GM21723 (cell line): ENCODE measurements at regions not wholly inside any gene's neighbourhood (a gene's known extent, or its start where the extent isn't known, plus 50 kb on each side); places are given as distances from the start of the nearest gene placed in this dataset.

Experiments used
- ATAC-seq: cut with Tn5 transposase; IDR thresholded peaks from one replicate; pipeline ENCODE4 v1.9.1; 2021; ENCODE audit warnings: mild to moderate bottlenecking, moderate library complexity; ENCODE audit not compliant: unreplicated experiment

GRCh38 chr4:156596706-156597329, 374.8 kb downstream of the PDGFC start:
- ATAC-seq = no peak

- ATAC-seq = no peak
Observed at GRCh38 chr4:156596026-156596425, 375.6 kb downstream of the PDGFC start.

DNA sequence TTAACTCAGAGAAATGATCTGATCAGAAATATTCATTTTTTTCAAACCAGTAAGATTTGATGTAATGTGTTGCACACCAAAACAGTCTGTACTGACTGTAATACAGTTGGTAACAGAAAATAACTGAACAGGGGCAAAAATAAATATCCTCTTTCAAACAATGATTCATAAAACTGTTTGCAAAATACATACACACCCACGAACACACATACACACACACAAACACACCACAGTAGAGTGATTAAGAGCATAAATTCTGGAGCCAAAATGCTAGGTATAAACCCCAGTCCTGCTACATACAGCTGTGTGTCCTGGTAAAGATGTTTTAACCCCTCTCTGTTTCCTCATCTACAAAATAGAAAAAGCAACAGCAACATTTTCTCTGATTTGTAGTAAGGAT, 376.6 kb downstream of the PDGFC start:
- ATAC-seq = no peak

DNA sequence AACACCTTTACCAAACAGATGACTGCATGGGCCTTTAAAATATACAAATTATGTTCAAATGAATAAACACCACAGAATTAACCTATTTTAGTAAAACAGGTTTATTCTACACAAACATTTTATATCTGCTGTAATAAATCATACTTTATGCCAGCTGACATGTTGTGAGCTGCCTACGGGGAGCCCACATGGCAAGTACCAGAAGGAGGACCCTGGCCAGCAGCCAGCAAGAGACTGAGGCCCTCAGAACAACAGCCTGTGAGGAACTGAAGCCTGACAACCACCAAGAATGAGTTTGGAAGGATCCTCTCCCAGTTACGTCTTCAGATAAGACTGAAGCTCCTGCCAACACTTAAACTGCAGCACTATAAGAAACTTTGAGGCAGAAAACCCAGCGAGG, 377.0 kb downstream of the PDGFC start:
- ATAC-seq = no peak

DNA sequence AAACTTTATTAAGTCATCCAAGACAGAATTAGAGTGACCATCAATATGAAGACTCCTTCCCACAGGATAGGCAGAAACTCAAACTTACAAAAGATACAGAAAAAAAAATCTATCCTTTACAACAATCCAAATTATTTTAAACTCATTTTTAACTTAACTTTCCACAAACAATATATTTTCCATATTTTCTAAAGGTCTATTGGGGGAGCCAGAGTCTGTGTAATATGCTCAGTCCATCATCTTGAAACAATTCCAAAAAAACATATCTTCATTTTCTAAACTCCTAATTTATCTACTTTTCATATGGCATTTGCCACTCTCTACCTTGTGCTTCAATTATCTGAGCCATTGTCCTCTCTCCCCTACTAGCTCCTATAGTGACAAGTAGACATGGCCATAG, 378.1 kb downstream of the PDGFC start:
- no peak for ATAC-seq

GRCh38 chr4:156591679-156592078, 379.9 kb downstream of the PDGFC start:
- no peak for ATAC-seq

- ATAC-seq = no peak
Observed at GRCh38 chr4:156584100-156584499, 387.5 kb downstream of the PDGFC start.

GRCh38 chr4:156583265-156583664, 388.3 kb downstream of the PDGFC start:
- no peak for ATAC-seq

- ATAC-seq = no peak
Observed at GRCh38 chr4:156581282-156582063, 390.1 kb downstream of the PDGFC start.

DNA sequence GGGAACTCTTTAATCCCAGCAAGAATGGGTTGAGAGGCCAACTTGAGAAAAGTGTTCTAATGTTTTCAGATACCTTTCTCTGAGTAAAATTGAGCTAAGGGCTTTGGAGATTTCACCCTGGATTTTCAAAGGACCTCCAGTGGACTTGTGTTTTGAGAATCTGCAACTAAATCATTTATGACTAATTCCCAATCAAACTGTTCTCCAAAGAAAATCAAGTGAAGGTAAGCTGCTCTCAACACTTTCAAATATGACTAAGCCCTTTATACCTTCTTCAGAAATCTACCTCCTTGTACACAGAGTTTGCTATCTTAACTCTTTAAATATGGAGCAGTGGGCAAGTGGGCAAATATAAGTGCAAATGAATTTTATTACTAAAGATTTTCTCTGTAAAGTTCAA, 392.9 kb downstream of the PDGFC start:
- ATAC-seq = no peak

DNA sequence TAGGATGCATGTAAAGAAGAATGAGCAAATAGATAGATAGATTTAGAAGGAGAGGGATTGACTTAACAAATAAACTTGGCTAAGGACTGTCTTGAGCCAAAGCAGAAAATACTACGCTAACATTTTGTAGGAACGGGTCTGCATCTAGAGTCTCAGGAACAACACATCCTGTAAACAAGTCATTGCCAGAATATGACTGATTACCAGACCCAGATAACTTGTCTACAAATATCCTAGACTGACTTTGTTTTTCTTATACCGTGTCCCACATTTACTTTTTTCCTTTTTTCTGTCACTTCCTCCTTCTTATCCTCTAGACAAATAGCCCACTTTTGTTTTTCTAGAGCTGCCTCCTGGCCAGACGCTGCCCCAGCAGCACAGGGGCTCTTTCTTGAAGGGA, 393.6 kb downstream of the PDGFC start:
- no peak for ATAC-seq

- no peak for ATAC-seq
Observed at GRCh38 chr4:156576946-156577345, 394.7 kb downstream of the PDGFC start.

DNA sequence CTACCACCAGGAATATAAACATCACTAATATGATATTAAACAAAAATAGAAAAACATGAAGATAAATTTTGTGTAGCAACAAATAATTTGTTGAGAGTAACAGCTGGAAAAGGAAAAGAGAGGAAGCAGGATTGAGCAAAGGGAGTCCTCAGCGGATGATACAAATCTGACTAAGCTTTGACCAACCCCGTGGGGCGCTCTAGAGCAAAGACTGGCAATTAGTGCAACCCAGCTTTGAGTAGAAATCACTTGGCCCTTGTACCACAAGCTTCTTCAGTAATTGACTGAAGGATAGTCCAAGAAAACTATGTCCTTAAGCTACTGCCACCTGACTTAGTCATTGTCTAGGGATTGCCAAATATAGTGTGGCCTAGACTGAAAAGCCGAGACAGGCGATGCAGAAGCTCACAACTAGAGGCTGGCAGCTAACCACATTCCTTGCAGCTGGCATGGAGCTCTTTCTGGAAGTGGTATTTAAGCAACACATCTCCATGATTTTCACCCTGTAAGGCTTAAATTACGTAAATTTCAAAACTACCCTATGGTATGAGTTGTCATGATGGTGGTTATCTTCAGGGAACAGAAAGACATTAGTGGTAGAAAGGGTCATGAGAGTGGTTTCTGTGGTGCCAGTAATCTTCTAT, 396.0 kb downstream of the PDGFC start:
- no peak for ATAC-seq

- ATAC-seq = no peak
Observed at GRCh38 chr4:156571146-156571545, 400.5 kb downstream of the PDGFC start.

GRCh38 chr4:156569535-156569934, 402.1 kb downstream of the PDGFC start:
- no peak for ATAC-seq

DNA sequence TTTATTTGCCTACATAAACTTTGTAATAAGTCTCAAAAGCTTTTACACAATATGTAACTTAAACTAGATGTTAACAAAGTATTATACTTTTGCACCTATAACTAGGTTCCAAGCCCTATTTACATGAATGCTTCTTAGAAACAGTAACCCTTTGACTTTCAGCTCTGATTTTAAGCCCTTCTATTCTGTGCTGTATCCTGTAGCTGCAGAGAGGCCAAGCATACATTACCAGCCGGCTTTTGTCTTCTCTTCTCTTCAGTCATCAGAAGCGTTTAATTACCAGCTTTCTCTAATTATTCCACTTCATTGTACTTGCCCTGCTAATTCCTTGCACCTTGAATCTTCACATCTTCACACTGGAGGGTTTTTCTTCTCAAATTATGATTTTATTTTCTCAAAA, 403.1 kb downstream of the PDGFC start:
- ATAC-seq = no peak

GRCh38 chr4:156568041-156568440, 403.6 kb downstream of the PDGFC start:
- no peak for ATAC-seq

GRCh38 chr4:156560701-156561100, 410.9 kb downstream of the PDGFC start:
- ATAC-seq = no peak

GRCh38 chr4:156559346-156559745, 412.3 kb downstream of the PDGFC start:
- no peak for ATAC-seq

DNA sequence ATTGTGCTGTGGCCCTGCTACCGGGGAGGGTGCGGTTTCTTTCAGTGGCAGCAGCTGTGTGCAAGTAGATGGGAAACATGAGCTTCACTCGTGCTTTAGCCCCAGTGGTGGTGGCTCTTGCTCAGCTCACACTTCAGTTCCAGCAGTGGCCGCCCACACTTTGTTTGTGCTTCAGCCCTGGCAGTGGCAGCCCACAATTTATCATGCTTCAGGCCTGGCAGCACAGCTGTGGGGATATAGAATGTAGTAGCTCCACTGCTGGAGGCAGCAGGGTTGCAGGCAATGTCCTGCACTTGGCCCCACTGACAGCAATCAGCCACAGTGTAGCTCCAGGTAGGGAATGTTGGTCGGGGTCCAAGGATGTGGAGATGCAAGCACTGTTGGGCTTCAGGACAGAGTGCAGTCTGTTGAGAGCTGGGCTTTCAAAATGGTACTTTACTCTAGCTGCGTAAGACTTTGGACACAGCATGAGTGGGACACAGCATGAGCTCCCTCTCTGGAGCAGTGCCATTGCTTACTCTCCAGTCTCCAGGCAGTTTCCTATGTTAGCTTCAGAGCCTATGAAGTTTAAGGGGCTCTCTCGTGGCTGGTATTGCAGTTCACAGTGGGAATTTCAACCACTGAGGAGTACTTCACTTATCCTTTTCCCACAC, 413.1 kb downstream of the PDGFC start:
- no peak for ATAC-seq

DNA sequence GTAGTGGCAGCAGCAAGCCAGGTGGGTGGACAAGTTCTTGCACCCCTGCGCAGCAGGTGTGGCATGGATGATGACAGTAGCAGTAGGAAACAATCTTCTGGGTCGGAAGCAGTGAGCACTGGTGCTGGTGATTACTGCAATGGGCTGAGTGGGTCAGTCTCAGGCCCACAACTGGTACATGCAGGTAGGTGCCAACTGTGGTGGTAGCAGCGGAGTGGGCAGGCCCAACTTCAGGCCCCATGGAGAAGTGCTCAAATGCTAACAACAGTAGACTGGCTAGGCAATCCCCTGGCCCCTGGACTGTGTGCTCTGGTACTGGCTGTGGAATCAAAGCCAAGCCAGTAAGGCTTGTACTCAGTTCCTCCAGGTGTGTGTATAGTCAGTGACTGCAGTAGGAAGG, 413.7 kb downstream of the PDGFC start:
- ATAC-seq = no peak

- ATAC-seq = no peak
Observed at GRCh38 chr4:156556336-156556735, 415.3 kb downstream of the PDGFC start.
